ENCODE measurements at regions not wholly inside any gene's neighbourhood (a gene's known extent, or its start where the extent isn't known, plus 50 kb on each side); places are given as distances from the start of the nearest gene placed in this dataset.

GRCh38 chr16:82459580-82460256, 167.1 kb upstream of the CDH13 start:
- TF ChIP-seq POLR2A (IDR thresholded peaks at IDR 0.05; ENCODE audit: low read length) (no peak), GATA1 (IDR thresholded peaks at IDR 0.05; ENCODE audit: low read depth, low read length) (no peak)

All from erythroblast (primary cell).